Endothelial cell of umbilical vein (primary cell): ENCODE measurements at regions not wholly inside any gene's neighbourhood (a gene's known extent, or its start where the extent isn't known, plus 50 kb on each side); places are given as distances from the start of the nearest gene placed in this dataset.

ENCODE experiments used
- BruUV-seq: library from RNA; stranded (reverse); fragments of 400-500 nt; replicated peaks from 2 replicates; lab custom pipeline; 2021; lab: Mats Ljungman, UMichigan
- CTCF ChIA-PET: fragments of 300-600, 350-600 bp; sonication (Branson Sonifier 250); formaldehyde crosslinking; loops from one replicate; lab custom pipeline; 2021; ENCODE audit warnings: antibody characterized with exemption, inconsistent platforms; lab: Charles Lee
- POLR2A ChIA-PET: fragments of 300-600, 350-600 bp; sonication (Branson Sonifier 250); formaldehyde crosslinking; loops from one replicate; lab custom pipeline; 2021; ENCODE audit warnings: antibody characterized with exemption, inconsistent platforms; lab: Charles Lee
- DNase-seq: peaks from one replicate; pipeline ENCODE4 v3.0.0-alpha.2; 2011; ENCODE audit warnings: low read depth, low spot score
- FAIRE-seq: peaks from 2 replicates; lab custom pipeline; 2011; peaks lifted over from hg19 to GRCh38; lab: Jason Lieb, UNC
- H2AFZ ChIP-seq: 2 replicates; pipeline ENCODE4 v1.6.0; 2012; ENCODE audit warnings: low read depth, low read length, control low read depth, inconsistent platforms
- H3K27ac ChIP-seq: 2 replicates; pipeline ENCODE4 v1.5.1; 2011; ENCODE audit warnings: low read depth, mild to moderate bottlenecking, control low read depth, low read length, moderate library complexity; ENCODE audit not compliant: insufficient read depth
- H3K27me3 ChIP-seq, 2 experiments: 2 replicates each; pipeline versions ENCODE4 v1.6.0 to v1.6.1; 2011; ENCODE audit warnings: low read length in 2 of 2, mixed read lengths in 1 of 2; ENCODE audit not compliant: control insufficient read depth in 2 of 2, insufficient read depth in 2 of 2
- H3K36me3 ChIP-seq, 2 experiments: 2 replicates in 1 of 2; 3 replicates in 1 of 2; pipeline ENCODE4 v1.5.1; 2011; ENCODE audit warnings: low read length in 2 of 2, mild to moderate bottlenecking in 1 of 2, moderate library complexity in 1 of 2; ENCODE audit not compliant: control insufficient read depth in 2 of 2, insufficient read depth in 2 of 2; ENCODE audit errors: extremely low read depth in 1 of 2
- H3K4me1 ChIP-seq: 3 replicates; pipeline ENCODE4 v1.5.1; 2011; ENCODE audit warnings: mild to moderate bottlenecking, low read length; ENCODE audit not compliant: control insufficient read depth, insufficient read depth; ENCODE audit errors: extremely low read depth
- H3K4me2 ChIP-seq: 2 replicates; pipeline ENCODE4 v1.6.1; 2011; ENCODE audit warnings: low read length, control low read depth, mixed read lengths; ENCODE audit not compliant: insufficient read depth
- H3K4me3 ChIP-seq, 3 experiments: fragments of 200-600 bp in 1 of 3; sonication (generic), shearing (Covaris generic) in 1 of 3; replicated peaks in 1 of 3; 2 replicates each; pipeline ENCODE4 v1.5.1; 2011 to 2016; ENCODE audit warnings: control low read depth in 3 of 3, low read length in 3 of 3, mild to moderate bottlenecking in 2 of 3, inconsistent platforms in 1 of 3, low read depth in 1 of 3, moderate library complexity in 1 of 3; ENCODE audit not compliant: insufficient read depth in 1 of 3
- H3K79me2 ChIP-seq: 2 replicates; pipeline ENCODE4 v1.6.0; 2012; ENCODE audit warnings: low read length, inconsistent platforms; ENCODE audit not compliant: control insufficient read depth, insufficient read depth
- H3K9ac ChIP-seq: replicated peaks from 2 replicates; pipeline ENCODE3; 2011; ENCODE audit warnings: low read length, control low read depth; ENCODE audit not compliant: insufficient read depth; ENCODE audit errors: extremely low read depth
- H3K9me1 ChIP-seq: replicated peaks from 3 replicates; pipeline ENCODE4 v1.6.0; 2011; ENCODE audit warnings: mild to moderate bottlenecking, low read length; ENCODE audit not compliant: control insufficient read depth, insufficient read depth; ENCODE audit errors: extremely low read depth
- H3K9me3 ChIP-seq: replicated peaks from 2 replicates; pipeline ENCODE4 v1.5.1; 2012; ENCODE audit warnings: low read length, inconsistent platforms; ENCODE audit not compliant: control insufficient read depth, insufficient read depth
- H4K20me1 ChIP-seq: replicated peaks from 2 replicates; pipeline ENCODE3; 2011; ENCODE audit warnings: mild to moderate bottlenecking, low read length; ENCODE audit not compliant: control insufficient read depth, insufficient read depth; ENCODE audit errors: extremely low read depth
- EZH2 ChIP-seq: IDR thresholded peaks from 2 replicates; pipeline ENCODE4 v1.6.1; 2012; ENCODE audit warnings: borderline replicate concordance, low read depth, mild to moderate bottlenecking, moderate library complexity, low read length, inconsistent platforms; ENCODE audit not compliant: severe bottlenecking
- FOS ChIP-seq: IDR thresholded peaks from 2 replicates; pipeline ENCODE4 v1.6.1; 2011; ENCODE audit warnings: mild to moderate bottlenecking, low read length, moderate library complexity, borderline replicate concordance; ENCODE audit not compliant: insufficient read depth
- GATA2 ChIP-seq: IDR thresholded peaks from 2 replicates; pipeline ENCODE4 v1.7.0; 2011; ENCODE audit warnings: low read depth, mild to moderate bottlenecking, moderate library complexity, mixed read lengths, low read length; ENCODE audit not compliant: insufficient read length, insufficient read depth
- JUN ChIP-seq: IDR thresholded peaks from 2 replicates; pipeline ENCODE4 v1.6.1; 2011; ENCODE audit warnings: borderline replicate concordance, low read depth; ENCODE audit not compliant: insufficient read length, insufficient read depth
- MAX ChIP-seq: IDR thresholded peaks from 2 replicates; pipeline ENCODE4 v1.6.1; 2011; ENCODE audit not compliant: insufficient read depth, insufficient read length
- MYC ChIP-seq: IDR thresholded peaks from one replicate; pipeline ENCODE4 v1.6.1; 2011; ENCODE audit warnings: mild to moderate bottlenecking, low read depth, low read length
- POLR2A ChIP-seq: IDR thresholded peaks from 2 replicates; pipeline ENCODE4 v1.6.1; 2012; ENCODE audit warnings: low read depth, mild to moderate bottlenecking, control low read depth, low read length
- POLR2AphosphoS5 ChIP-seq: IDR thresholded peaks from 2 replicates; pipeline ENCODE4 v1.6.1; 2012; ENCODE audit warnings: low read depth, mild to moderate bottlenecking, control low read depth, low read length, moderate library complexity; ENCODE audit not compliant: insufficient read depth
- dilution Hi-C: fragments of 300-500 bp; cut with MboI; formaldehyde crosslinking; loops from one replicate; pipeline ENCODE4 v1.15.0; 2019; ENCODE audit warnings: low sequenced_read_pairs; ENCODE audit not compliant: extremely low pct_ligation_motif_present
- intact Hi-C: fragments of 100-400 bp; cut with micrococcal nuclease; formaldehyde crosslinking; loops from one replicate; pipeline ENCODE4 v1.10.0; 2022
- TF ChIP-seq, protein P1 (sequence below), 2 donors: IDR thresholded peaks; 1 replicate in 1 of 2; 2 replicates in 1 of 2; pipeline ENCODE4 v1.5.1; 2011; ENCODE audit warnings: low read length in 2 of 2, mild to moderate bottlenecking in 2 of 2, moderate library complexity in 2 of 2, control low read depth in 1 of 2, inconsistent platforms in 1 of 2, low read depth in 1 of 2; ENCODE audit not compliant: insufficient read depth in 1 of 2; ENCODE audit errors: extremely low read depth in 1 of 2

DNA sequence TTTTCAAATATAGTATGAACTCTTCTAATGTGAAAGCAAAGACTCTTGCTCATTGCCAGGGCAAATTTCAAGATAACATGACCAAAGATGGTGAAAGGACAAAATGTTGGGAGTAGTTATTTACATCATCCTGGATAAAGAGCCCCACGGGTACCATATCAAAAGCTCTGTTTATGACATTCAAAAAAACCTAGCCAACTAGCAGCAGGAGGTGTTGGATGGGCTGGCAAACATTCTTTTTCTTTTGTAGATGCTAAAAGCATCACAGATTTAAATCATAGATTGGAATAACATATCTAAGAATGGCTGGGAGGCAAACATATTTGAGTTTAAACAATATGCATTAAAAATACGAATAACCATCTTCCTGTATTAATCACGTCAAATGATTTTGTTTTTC lies 153.5 kb downstream of the ICOS start:
- peaks cover 0 to 2% of the 10 kb centered on the region in 2 experiments for H3K27me3 ChIP-seq
- no peaks in the 10 kb centered on the region for H3K4me1 ChIP-seq
- no peaks in the 10 kb centered on the region for H3K9me1 ChIP-seq
- BruUV-seq: no TSS peak
- no peak overlapping the region for H2AFZ ChIP-seq
- POLR2A ChIA-PET: no interaction called here
- no peak overlapping the region for H3K9ac ChIP-seq
- no peaks in the 10 kb centered on the region for H3K79me2 ChIP-seq
- no peaks in the 10 kb centered on the region for H3K9me3 ChIP-seq
- CTCF ChIA-PET: interaction anchor here (1.2 kb wide), 1 partner anchor 88 kb away, joined by 3 read pairs; no protein-coding TSS in a partner anchor
- dilution Hi-C loops (no loop called here), intact Hi-C loops (no loop called here)
- no peak overlapping the region for H3K27ac ChIP-seq
- TF ChIP-seq, protein P1, sequence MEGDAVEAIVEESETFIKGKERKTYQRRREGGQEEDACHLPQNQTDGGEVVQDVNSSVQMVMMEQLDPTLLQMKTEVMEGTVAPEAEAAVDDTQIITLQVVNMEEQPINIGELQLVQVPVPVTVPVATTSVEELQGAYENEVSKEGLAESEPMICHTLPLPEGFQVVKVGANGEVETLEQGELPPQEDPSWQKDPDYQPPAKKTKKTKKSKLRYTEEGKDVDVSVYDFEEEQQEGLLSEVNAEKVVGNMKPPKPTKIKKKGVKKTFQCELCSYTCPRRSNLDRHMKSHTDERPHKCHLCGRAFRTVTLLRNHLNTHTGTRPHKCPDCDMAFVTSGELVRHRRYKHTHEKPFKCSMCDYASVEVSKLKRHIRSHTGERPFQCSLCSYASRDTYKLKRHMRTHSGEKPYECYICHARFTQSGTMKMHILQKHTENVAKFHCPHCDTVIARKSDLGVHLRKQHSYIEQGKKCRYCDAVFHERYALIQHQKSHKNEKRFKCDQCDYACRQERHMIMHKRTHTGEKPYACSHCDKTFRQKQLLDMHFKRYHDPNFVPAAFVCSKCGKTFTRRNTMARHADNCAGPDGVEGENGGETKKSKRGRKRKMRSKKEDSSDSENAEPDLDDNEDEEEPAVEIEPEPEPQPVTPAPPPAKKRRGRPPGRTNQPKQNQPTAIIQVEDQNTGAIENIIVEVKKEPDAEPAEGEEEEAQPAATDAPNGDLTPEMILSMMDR (IDR thresholded peaks at IDR 0.05; ENCODE audit: extremely low read depth in 1 of 2, insufficient read depth in 1 of 2, low read depth in 1 of 2, low read length in 2 of 2): no peak
- no peak for TF ChIP-seq POLR2A
- TF ChIP-seq MYC: no peak
- TF ChIP-seq GATA2: no peak
- no peak for TF ChIP-seq FOS
- TF ChIP-seq EZH2: no peak
- TF ChIP-seq MAX: no peak
- TF ChIP-seq POLR2AphosphoS5: no peak
- TF ChIP-seq JUN: no peak
- no peaks in the 10 kb centered on the region for H4K20me1 ChIP-seq
- FAIRE-seq (no peak), DNase-seq (no peak)
- no peaks in the 10 kb centered on the region for H3K36me3 ChIP-seq
- H3K4me2 ChIP-seq: no peak overlapping the region
- no peak overlapping the region for H3K4me3 ChIP-seq
